PC-9 (cell line): ENCODE measurements at regions not wholly inside any gene's neighbourhood (a gene's known extent, or its start where the extent isn't known, plus 50 kb on each side); places are given as distances from the start of the nearest gene placed in this dataset.

ENCODE experiments used
- BruUV-seq: library from RNA; stranded (reverse); fragments of 400-500 nt; replicated peaks from 2 replicates; lab custom pipeline; 2021; lab: Mats Ljungman, UMichigan
- CTCF ChIA-PET: fragments of 300-600 bp; sonication (Branson Sonifier 250); formaldehyde crosslinking; loops from one replicate; lab custom pipeline; 2022; ENCODE audit warnings: antibody characterized with exemption; lab: Charles Lee
- POLR2A ChIA-PET: fragments of 300-600 bp; sonication (Branson Sonifier 250); formaldehyde crosslinking; loops from one replicate; lab custom pipeline; 2022; ENCODE audit warnings: antibody characterized with exemption; ENCODE audit not compliant: unreplicated experiment; lab: Charles Lee
- DNase-seq, 2 experiments: peaks; one replicate each; pipeline versions ENCODE4 v3.0.0 to v3.0.0-alpha.2; 2015 to 2022; ENCODE audit warnings: mixed read lengths in 1 of 2
- H2AFZ ChIP-seq: fragments of 200-600 bp; sonication (generic); 2 replicates; pipeline ENCODE4 v1.8.1; 2017; ENCODE audit warnings: antibody characterized with exemption
- H3F3A ChIP-seq: fragments of 200-600 bp; sonication (generic); 2 replicates; pipeline ENCODE4 v1.8.1; 2017; ENCODE audit warnings: antibody characterized with exemption, mild to moderate bottlenecking, low read depth; ENCODE audit not compliant: insufficient read depth
- H3K27ac ChIP-seq: fragments of 200-600 bp; sonication (generic); 2 replicates; pipeline ENCODE4 v1.6.1; 2016; ENCODE audit warnings: mixed run types
- H3K27me3 ChIP-seq: fragments of 200-600 bp; sonication (generic); 2 replicates; pipeline ENCODE4 v1.6.1; 2016; ENCODE audit warnings: low read depth, mixed run types; ENCODE audit not compliant: insufficient read depth
- H3K36me3 ChIP-seq: fragments of 200-600 bp; sonication (generic); 2 replicates; pipeline ENCODE4 v1.6.1; 2016; ENCODE audit warnings: low read depth, mixed run types
- H3K4me1 ChIP-seq: fragments of 200-600 bp; sonication (generic); replicated peaks from 2 replicates; pipeline ENCODE4 v1.6.1; 2016; ENCODE audit warnings: mixed run types; ENCODE audit not compliant: insufficient read depth
- H3K4me2 ChIP-seq: fragments of 200-600 bp; sonication (generic); 2 replicates; pipeline ENCODE4 v1.6.1; 2017; ENCODE audit warnings: mixed run types
- H3K4me3 ChIP-seq: fragments of 200-600 bp; sonication (generic); 2 replicates; pipeline ENCODE4 v1.6.1; 2016; ENCODE audit warnings: mixed run types
- H3K79me2 ChIP-seq: fragments of 200-600 bp; sonication (generic); 2 replicates; pipeline ENCODE4 v1.6.1; 2017; ENCODE audit warnings: low read depth, mixed run types
- H3K9me2 ChIP-seq: fragments of 200-600 bp; sonication (generic); 2 replicates; pipeline ENCODE4 v1.8.1; 2017; ENCODE audit warnings: mild to moderate bottlenecking; ENCODE audit not compliant: insufficient read depth
- H3K9me3 ChIP-seq: fragments of 200-600 bp; sonication (generic); 2 replicates; pipeline ENCODE4 v1.8.1; 2016; ENCODE audit warnings: low read depth; ENCODE audit not compliant: insufficient read depth
- H4K20me1 ChIP-seq: fragments of 200-600 bp; sonication (generic); 2 replicates; pipeline ENCODE4 v1.8.1; 2017; ENCODE audit not compliant: insufficient read depth
- CTCF ChIP-seq: fragments of 200-600 bp; sonication (generic); conservative IDR thresholded peaks from 2 replicates; pipeline ENCODE4 v1.6.1; 2017; ENCODE audit warnings: mixed run types, antibody characterized with exemption, mild to moderate bottlenecking, moderate library complexity
- EZH2 ChIP-seq: fragments of 200-600 bp; sonication (generic); IDR thresholded peaks from 2 replicates; pipeline ENCODE4 v1.8.0; 2017; ENCODE audit warnings: antibody characterized with exemption, low read depth
- intact Hi-C: fragments of 100-400 bp; cut with micrococcal nuclease; formaldehyde crosslinking; loops from one replicate; pipeline ENCODE4 v1.10.0; 2022; ENCODE audit not compliant: unreplicated experiment

GRCh38 chr15:79582650-79583049 lies 150.5 kb downstream of the MINAR1 start:
- Histone ChIP-seq H3F3A (no peaks in the 10 kb centered on the region), H3K79me2 (no peaks in the 10 kb centered on the region), H3K36me3 (no peaks in the 10 kb centered on the region), H3K27ac (no peak overlapping the region), H3K9me3 (no peaks in the 10 kb centered on the region), H3K4me2 (no peak overlapping the region), H3K27me3 (peaks cover 19% of the 10 kb centered on the region), H3K4me3 (no peak overlapping the region), H3K9me2 (no peaks in the 10 kb centered on the region), H4K20me1 (no peaks in the 10 kb centered on the region), H3K4me1 (no peaks in the 10 kb centered on the region), H2AFZ (no peak overlapping the region)
- ChIA-PET POLR2A (no interaction called here), CTCF (no interaction called here)
- no peak for TF ChIP-seq CTCF
- no peak for TF ChIP-seq EZH2
- intact Hi-C loops, result no loop called here
- no peak for DNase-seq
- no TSS peak for BruUV-seq

DNA sequence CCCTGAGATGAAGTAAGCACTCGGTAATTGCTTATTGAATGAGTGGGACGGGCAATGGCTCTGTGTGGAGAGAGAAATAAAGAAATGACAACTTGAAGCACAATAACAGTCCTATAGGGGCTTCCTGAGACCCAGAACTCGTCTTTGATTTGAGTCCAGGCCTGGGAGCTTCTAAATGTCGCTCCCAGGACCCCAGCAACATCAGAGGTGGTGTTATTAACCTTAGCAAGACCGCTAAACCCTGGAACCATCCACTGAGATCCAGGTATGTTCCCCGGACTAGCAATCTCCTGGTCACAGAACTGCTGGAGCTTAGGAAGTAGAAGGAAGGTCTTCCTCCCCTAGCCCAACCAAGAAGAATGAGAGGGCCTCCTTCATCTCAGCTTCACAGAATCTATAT lies 160.0 kb downstream of the MINAR1 start:
- TF ChIP-seq EZH2 (no peak), CTCF (no peak)
- H3K27me3 ChIP-seq, result peaks cover 58% of the 10 kb centered on the region

GRCh38 chr15:79593119-79593869 lies 161.2 kb downstream of the MINAR1 start:
- no peak for DNase-seq
- Histone ChIP-seq H2AFZ (no peak overlapping the region), H3K27ac (no peak overlapping the region), H3F3A (no peaks in the 10 kb centered on the region), H3K9me3 (no peaks in the 10 kb centered on the region), H3K27me3 (peaks cover 62% of the 10 kb centered on the region), H3K4me1 (no peaks in the 10 kb centered on the region), H3K4me3 (no peak overlapping the region), H4K20me1 (no peaks in the 10 kb centered on the region), H3K79me2 (no peaks in the 10 kb centered on the region), H3K36me3 (no peaks in the 10 kb centered on the region), H3K4me2 (no peak overlapping the region), H3K9me2 (no peaks in the 10 kb centered on the region)
- ChIA-PET POLR2A (no interaction called here), CTCF (no interaction called here)
- intact Hi-C loops, result loop anchor here (10.0 kb wide), 1 partner anchor 582 kb away; no protein-coding TSS in a partner anchor
- TF ChIP-seq EZH2 (no peak), CTCF (peak; percentile 43)
- no TSS peak for BruUV-seq

More for the DNA sequence above, 160.0 kb downstream of the MINAR1 start:
- ChIA-PET POLR2A (no interaction called here), CTCF (no interaction called here)
- Histone ChIP-seq H3K27ac (no peak overlapping the region), H3K9me3 (no peaks in the 10 kb centered on the region), H3K9me2 (no peaks in the 10 kb centered on the region), H3K36me3 (no peaks in the 10 kb centered on the region), H4K20me1 (no peaks in the 10 kb centered on the region), H3K4me2 (no peak overlapping the region), H3K4me1 (no peaks in the 10 kb centered on the region), H2AFZ (no peak overlapping the region), H3F3A (no peaks in the 10 kb centered on the region), H3K79me2 (no peaks in the 10 kb centered on the region), H3K4me3 (no peak overlapping the region)
- no peak for DNase-seq
- BruUV-seq, result no TSS peak
- intact Hi-C loops, result loop anchor here (10.0 kb wide), 1 partner anchor 583 kb away; no protein-coding TSS in a partner anchor
